HL-60 (cell line): ENCODE measurements at regions not wholly inside any gene's neighbourhood (a gene's known extent, or its start where the extent isn't known, plus 50 kb on each side); places are given as distances from the start of the nearest gene placed in this dataset.

Experiments
- POLR2AphosphoS5 ChIP-seq: IDR thresholded peaks from 2 replicates; pipeline ENCODE4 v1.6.1; 2012; ENCODE audit warnings: low read depth
- TF ChIP-seq, protein P1 (sequence below): IDR thresholded peaks from one replicate; pipeline ENCODE4 v1.5.1; 2011; ENCODE audit warnings: low read length, control low read depth, inconsistent platforms; ENCODE audit not compliant: insufficient read depth

GRCh38 chr3:159130108-159130507, 328.3 kb downstream of the MFSD1 start:
- TF ChIP-seq, protein P1, sequence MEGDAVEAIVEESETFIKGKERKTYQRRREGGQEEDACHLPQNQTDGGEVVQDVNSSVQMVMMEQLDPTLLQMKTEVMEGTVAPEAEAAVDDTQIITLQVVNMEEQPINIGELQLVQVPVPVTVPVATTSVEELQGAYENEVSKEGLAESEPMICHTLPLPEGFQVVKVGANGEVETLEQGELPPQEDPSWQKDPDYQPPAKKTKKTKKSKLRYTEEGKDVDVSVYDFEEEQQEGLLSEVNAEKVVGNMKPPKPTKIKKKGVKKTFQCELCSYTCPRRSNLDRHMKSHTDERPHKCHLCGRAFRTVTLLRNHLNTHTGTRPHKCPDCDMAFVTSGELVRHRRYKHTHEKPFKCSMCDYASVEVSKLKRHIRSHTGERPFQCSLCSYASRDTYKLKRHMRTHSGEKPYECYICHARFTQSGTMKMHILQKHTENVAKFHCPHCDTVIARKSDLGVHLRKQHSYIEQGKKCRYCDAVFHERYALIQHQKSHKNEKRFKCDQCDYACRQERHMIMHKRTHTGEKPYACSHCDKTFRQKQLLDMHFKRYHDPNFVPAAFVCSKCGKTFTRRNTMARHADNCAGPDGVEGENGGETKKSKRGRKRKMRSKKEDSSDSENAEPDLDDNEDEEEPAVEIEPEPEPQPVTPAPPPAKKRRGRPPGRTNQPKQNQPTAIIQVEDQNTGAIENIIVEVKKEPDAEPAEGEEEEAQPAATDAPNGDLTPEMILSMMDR: no peak
- TF ChIP-seq POLR2AphosphoS5: no peak
